PC-3 (cell line): ENCODE measurements at regions not wholly inside any gene's neighbourhood (a gene's known extent, or its start where the extent isn't known, plus 50 kb on each side); places are given as distances from the start of the nearest gene placed in this dataset.

Source experiments
- ATAC-seq: fragments of 200-7000 bp; cut with Tn5 transposase; 2 replicates; pipeline ENCODE4 v1.9.1; 2020; ENCODE audit warnings: mild to moderate bottlenecking, moderate library complexity
- BruUV-seq: library from RNA; stranded (reverse); fragments of 400-500 nt; replicated peaks from 2 replicates; lab custom pipeline; 2021; lab: Mats Ljungman, UMichigan
- CTCF ChIA-PET: fragments of 300-600 bp; sonication (Branson Sonifier 250); formaldehyde crosslinking; loops from one replicate; lab custom pipeline; 2022; ENCODE audit warnings: antibody characterized with exemption; lab: Charles Lee
- POLR2A ChIA-PET: fragments of 300-600 bp; sonication (Branson Sonifier 250); formaldehyde crosslinking; loops from one replicate; lab custom pipeline; 2022; ENCODE audit warnings: antibody characterized with exemption; ENCODE audit not compliant: unreplicated experiment; lab: Charles Lee
- DNase-seq: peaks from one replicate; pipeline ENCODE4 v3.0.0-alpha.2; 2015
- H2AFZ ChIP-seq: fragments of 300-600 bp; sonication (generic); 2 replicates; pipeline ENCODE4 v1.6.0; 2016; ENCODE audit warnings: antibody characterized with exemption, low read length
- H3F3A ChIP-seq: fragments of 300-600 bp; sonication (generic); one replicate; pipeline ENCODE4 v1.6.0; 2017; ENCODE audit warnings: antibody characterized with exemption, low read length, control low read depth, mild to moderate bottlenecking; ENCODE audit not compliant: unreplicated experiment
- H3K27ac ChIP-seq: fragments of 300-600 bp; sonication (generic); 2 replicates; pipeline ENCODE4 v1.5.1; 2016; ENCODE audit warnings: mild to moderate bottlenecking, low read length
- H3K27me3 ChIP-seq: fragments of 300-600 bp; sonication (generic); 2 replicates; pipeline ENCODE4 v1.6.1; 2016; ENCODE audit warnings: low read length, mixed read lengths
- H3K36me3 ChIP-seq: fragments of 300-600 bp; sonication (generic); 2 replicates; pipeline ENCODE4 v1.6.1; 2016; ENCODE audit warnings: low read depth, mixed run types, low read length, mixed read lengths
- H3K4me1 ChIP-seq: fragments of 300-600 bp; sonication (generic); 2 replicates; pipeline ENCODE4 v1.5.1; 2016; ENCODE audit warnings: low read length; ENCODE audit not compliant: insufficient read depth
- H3K4me2 ChIP-seq: fragments of 300-600 bp; sonication (generic); 2 replicates; pipeline ENCODE4 v1.6.0; 2016; ENCODE audit warnings: low read length
- H3K4me3 ChIP-seq: fragments of 300-600 bp; sonication (generic); 2 replicates; pipeline ENCODE4 v1.5.1; 2016; ENCODE audit warnings: mild to moderate bottlenecking, low read length, mixed read lengths
- H3K79me2 ChIP-seq: fragments of 300-600 bp; sonication (generic); 2 replicates; pipeline ENCODE4 v1.6.1; 2017; ENCODE audit warnings: low read length, mixed read lengths
- H3K9ac ChIP-seq: fragments of 300-600 bp; sonication (generic); 2 replicates; pipeline ENCODE4 v1.6.0; 2016; ENCODE audit warnings: mild to moderate bottlenecking, low read length
- H3K9me2 ChIP-seq: fragments of 300-600 bp; sonication (generic); replicated peaks from 2 replicates; pipeline ENCODE4 v1.6.1; 2016; ENCODE audit warnings: mixed run types, low read length, mixed read lengths
- H3K9me3 ChIP-seq: fragments of 300-600 bp; sonication (generic); 2 replicates; pipeline ENCODE4 v1.6.1; 2016; ENCODE audit warnings: low read length, mixed read lengths
- H4K20me1 ChIP-seq: fragments of 300-600 bp; sonication (generic); 2 replicates; pipeline ENCODE4 v1.6.1; 2016; ENCODE audit warnings: low read length, mixed read lengths
- CTCF ChIP-seq: fragments of 300-600 bp; sonication (generic); conservative IDR thresholded peaks from 2 replicates; pipeline ENCODE4 v1.5.1; 2017; ENCODE audit warnings: antibody characterized with exemption, low read depth, mild to moderate bottlenecking, low read length
- EZH2 ChIP-seq: fragments of 300-600 bp; sonication (generic); IDR thresholded peaks from one replicate; pipeline ENCODE4 v1.6.1; 2017; ENCODE audit warnings: antibody characterized with exemption, mild to moderate bottlenecking, low read length; ENCODE audit not compliant: unreplicated experiment
- EZH2phosphoT487 ChIP-seq: fragments of 300-600 bp; sonication (generic); IDR thresholded peaks from 2 replicates; pipeline ENCODE4 v1.6.1; 2018; ENCODE audit warnings: mild to moderate bottlenecking, antibody characterized with exemption, low read length, borderline replicate concordance
- intact Hi-C: fragments of 100-400 bp; cut with micrococcal nuclease; formaldehyde crosslinking; loops from 2 replicates; pipeline ENCODE4 v1.9.0; 2023

GRCh38 chr7:142353147-142354060 lies 95.5 kb upstream of the PRSS58 start:
- no TSS peak for BruUV-seq
- Histone ChIP-seq H3K27me3 (peaks cover 30% of the 10 kb centered on the region), H3F3A (no peaks in the 10 kb centered on the region), H3K9me3 (no peaks in the 10 kb centered on the region), H3K36me3 (no peaks in the 10 kb centered on the region), H2AFZ (no peak overlapping the region), H3K4me2 (no peak overlapping the region), H3K4me3 (no peak overlapping the region), H4K20me1 (no peaks in the 10 kb centered on the region), H3K9ac (no peak overlapping the region), H3K79me2 (no peaks in the 10 kb centered on the region), H3K4me1 (peaks cover 32% of the 10 kb centered on the region), H3K9me2 (no peaks in the 10 kb centered on the region), H3K27ac (no peak overlapping the region)
- ATAC-seq (no peak), DNase-seq (no peak)
- TF ChIP-seq EZH2 (no peak), EZH2phosphoT487 (no peak), CTCF (no peak)
- intact Hi-C loops: no loop called here
- POLR2A ChIA-PET: no interaction called here
- CTCF ChIA-PET: interaction anchor here (0.6 kb wide), 1 partner anchor 378 kb away, joined by 3 read pairs; no protein-coding TSS in a partner anchor

GRCh38 chr7:142352543-142352942 lies 94.7 kb upstream of the PRSS58 start:
- CTCF ChIA-PET: interaction anchor here (0.6 kb wide), 1 partner anchor 377 kb away, joined by 3 read pairs; no protein-coding TSS in a partner anchor
- POLR2A ChIA-PET: no interaction called here
- DNase-seq: no peak
- H3K4me1 ChIP-seq: peaks cover 32% of the 10 kb centered on the region
- no TSS peak for BruUV-seq
- no peaks in the 10 kb centered on the region for H3K9me3 ChIP-seq
- peaks cover 30% of the 10 kb centered on the region for H3K27me3 ChIP-seq
- intact Hi-C loops: loop anchor here (1.0 kb wide), 1 partner anchor 10 kb away; no protein-coding TSS in a partner anchor
- no peaks in the 10 kb centered on the region for H3K9me2 ChIP-seq
- no peak overlapping the region for H2AFZ ChIP-seq
- no peak overlapping the region for H3K4me3 ChIP-seq
- H3F3A ChIP-seq: no peaks in the 10 kb centered on the region
- no peaks in the 10 kb centered on the region for H4K20me1 ChIP-seq
- no peak overlapping the region for H3K9ac ChIP-seq
- H3K36me3 ChIP-seq: no peaks in the 10 kb centered on the region
- no peak for ATAC-seq
- H3K4me2 ChIP-seq: no peak overlapping the region
- no peak for TF ChIP-seq EZH2phosphoT487
- TF ChIP-seq EZH2: no peak
- TF ChIP-seq CTCF: no peak
- no peaks in the 10 kb centered on the region for H3K79me2 ChIP-seq
- H3K27ac ChIP-seq: no peak overlapping the region

GRCh38 chr7:142351145-142351544 lies 93.3 kb upstream of the PRSS58 start:
- H3K27ac ChIP-seq: no peak overlapping the region
- H3K36me3 ChIP-seq: no peaks in the 10 kb centered on the region
- intact Hi-C loops: no loop called here
- H4K20me1 ChIP-seq: no peaks in the 10 kb centered on the region
- H2AFZ ChIP-seq: no peak overlapping the region
- H3K9ac ChIP-seq: no peak overlapping the region
- H3K4me1 ChIP-seq: peaks cover 24% of the 10 kb centered on the region
- no peak for TF ChIP-seq CTCF
- TF ChIP-seq EZH2phosphoT487: 0 out of 2 replicates have a peak, but pooled peaks have one; percentile 27
- H3K9me2 ChIP-seq: no peaks in the 10 kb centered on the region
- H3K9me3 ChIP-seq: no peaks in the 10 kb centered on the region
- ATAC-seq: no peak
- DNase-seq: no peak
- ChIA-PET CTCF (interaction anchor here (0.6 kb wide), 1 partner anchor 9 kb away, joined by 3 read pairs; no protein-coding TSS in a partner anchor), POLR2A (no interaction called here)
- no peaks in the 10 kb centered on the region for H3K79me2 ChIP-seq
- no peak overlapping the region for H3K4me3 ChIP-seq
- no peak overlapping the region for H3K4me2 ChIP-seq
- H3K27me3 ChIP-seq: peaks cover 41% of the 10 kb centered on the region
- H3F3A ChIP-seq: no peaks in the 10 kb centered on the region
- no TSS peak for BruUV-seq
